Kidney (tissue), 13 donors: ENCODE measurements at regions not wholly inside any gene's neighbourhood (a gene's known extent, or its start where the extent isn't known, plus 50 kb on each side); places are given as distances from the start of the nearest gene placed in this dataset.

Experiments
- DNase-seq, 5 donors: peaks; one replicate each; pipeline ENCODE4 v3.0.0-alpha.2; 2013 to 2020
- FAIRE-seq: peaks from 2 replicates; lab custom pipeline; 2012; peaks lifted over from hg19 to GRCh38; lab: Jason Lieb, UNC
- H3K27ac ChIP-seq, 2 donors: one replicate each; pipeline ENCODE4 v1.7.0; 2013; ENCODE audit warnings: low read depth in 2 of 2, low read length in 2 of 2, inconsistent platforms in 1 of 2
- H3K27me3 ChIP-seq: one replicate; pipeline ENCODE4 v1.7.1; 2013; ENCODE audit warnings: low read length, inconsistent platforms; ENCODE audit not compliant: control insufficient read depth, insufficient read depth
- H3K36me3 ChIP-seq, 3 donors: one replicate each; pipeline versions ENCODE4 v1.7.0 to v1.7.1; 2013; ENCODE audit warnings: low read length in 3 of 3, control low read depth in 1 of 3, inconsistent platforms in 1 of 3; ENCODE audit not compliant: insufficient read depth in 3 of 3, control insufficient read depth in 2 of 3
- H3K4me1 ChIP-seq, 3 donors: one replicate each; pipeline versions ENCODE4 v1.7.0 to v1.7.1; 2013; ENCODE audit warnings: low read length in 3 of 3, inconsistent platforms in 1 of 3, low read depth in 1 of 3; ENCODE audit not compliant: control insufficient read depth in 2 of 3, insufficient read depth in 2 of 3
- H3K4me3 ChIP-seq, 3 donors: one replicate each; pipeline versions ENCODE4 v1.7.0 to v1.8.1; 2013; ENCODE audit warnings: low read length in 3 of 3, control low read depth in 1 of 3, inconsistent platforms in 1 of 3
- H3K9ac ChIP-seq, 3 donors: one replicate each; pipeline versions ENCODE4 v1.7.0 to v1.7.1; 2013; ENCODE audit warnings: low read length in 3 of 3, control low read depth in 1 of 3, inconsistent platforms in 1 of 3
- H3K9me3 ChIP-seq, 3 donors: one replicate each; pipeline versions ENCODE4 v1.7.0 to v1.7.1; 2013; ENCODE audit warnings: low read length in 3 of 3, control low read depth in 1 of 3, inconsistent platforms in 1 of 3; ENCODE audit not compliant: control insufficient read depth in 2 of 3, insufficient read depth in 1 of 3
- intact Hi-C: fragments of 100-400 bp; cut with DNase I; formaldehyde crosslinking; loops from one replicate; pipeline ENCODE4 v1.11.1; 2022
- TF ChIP-seq, protein P1 (sequence below): IDR thresholded peaks from 3 replicates; pipeline ENCODE4 v1.5.1; 2012; ENCODE audit warnings: mild to moderate bottlenecking, moderate library complexity, borderline replicate concordance; ENCODE audit not compliant: insufficient read depth; ENCODE audit errors: extremely low read depth
- donor health status: control.
- donor health status: control.
- donor health status: control.
- donor health status: control.
- donor health status: control.
- donor health status: DM: yes; HTN: yes; CAD: no.
- donor health status: Normal renal cell carcinoma (clear cell type).

DNA sequence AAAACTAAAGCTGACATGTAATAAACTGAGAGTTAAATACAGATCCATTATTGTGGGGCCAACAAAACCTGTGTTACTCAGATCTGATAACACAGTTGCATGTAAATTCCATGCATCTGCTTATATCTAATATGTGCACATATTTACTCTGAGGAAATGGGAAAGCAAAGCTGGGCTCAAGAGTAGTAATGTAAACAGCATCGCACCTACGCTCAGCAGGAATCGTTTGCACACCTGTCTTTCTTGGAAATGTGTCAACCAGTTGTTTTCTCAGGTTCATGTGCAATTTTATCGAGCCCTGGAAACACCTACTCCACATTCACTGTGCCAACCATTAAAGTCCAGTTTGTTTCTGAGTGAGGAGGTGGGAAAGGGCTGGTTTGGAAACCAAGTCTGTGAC is 80.3 kb upstream of the CNKSR3 start:
- DNase-seq (no peak), FAIRE-seq (no peak)
- TF ChIP-seq, protein P1, sequence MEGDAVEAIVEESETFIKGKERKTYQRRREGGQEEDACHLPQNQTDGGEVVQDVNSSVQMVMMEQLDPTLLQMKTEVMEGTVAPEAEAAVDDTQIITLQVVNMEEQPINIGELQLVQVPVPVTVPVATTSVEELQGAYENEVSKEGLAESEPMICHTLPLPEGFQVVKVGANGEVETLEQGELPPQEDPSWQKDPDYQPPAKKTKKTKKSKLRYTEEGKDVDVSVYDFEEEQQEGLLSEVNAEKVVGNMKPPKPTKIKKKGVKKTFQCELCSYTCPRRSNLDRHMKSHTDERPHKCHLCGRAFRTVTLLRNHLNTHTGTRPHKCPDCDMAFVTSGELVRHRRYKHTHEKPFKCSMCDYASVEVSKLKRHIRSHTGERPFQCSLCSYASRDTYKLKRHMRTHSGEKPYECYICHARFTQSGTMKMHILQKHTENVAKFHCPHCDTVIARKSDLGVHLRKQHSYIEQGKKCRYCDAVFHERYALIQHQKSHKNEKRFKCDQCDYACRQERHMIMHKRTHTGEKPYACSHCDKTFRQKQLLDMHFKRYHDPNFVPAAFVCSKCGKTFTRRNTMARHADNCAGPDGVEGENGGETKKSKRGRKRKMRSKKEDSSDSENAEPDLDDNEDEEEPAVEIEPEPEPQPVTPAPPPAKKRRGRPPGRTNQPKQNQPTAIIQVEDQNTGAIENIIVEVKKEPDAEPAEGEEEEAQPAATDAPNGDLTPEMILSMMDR: no peak
- no peaks in the 10 kb centered on the region for H3K36me3 ChIP-seq
- H3K4me1 ChIP-seq: peaks cover 0 to 7% (median 0%) of the 10 kb centered on the region in 3 donors
- no peak overlapping the region for H3K4me3 ChIP-seq
- H3K27me3 ChIP-seq: no peaks in the 10 kb centered on the region
- H3K9me3 ChIP-seq: no peaks in the 10 kb centered on the region
- intact Hi-C loops: no loop called here
- no peak overlapping the region for H3K9ac ChIP-seq
- H3K27ac ChIP-seq: no peak overlapping the region

DNA sequence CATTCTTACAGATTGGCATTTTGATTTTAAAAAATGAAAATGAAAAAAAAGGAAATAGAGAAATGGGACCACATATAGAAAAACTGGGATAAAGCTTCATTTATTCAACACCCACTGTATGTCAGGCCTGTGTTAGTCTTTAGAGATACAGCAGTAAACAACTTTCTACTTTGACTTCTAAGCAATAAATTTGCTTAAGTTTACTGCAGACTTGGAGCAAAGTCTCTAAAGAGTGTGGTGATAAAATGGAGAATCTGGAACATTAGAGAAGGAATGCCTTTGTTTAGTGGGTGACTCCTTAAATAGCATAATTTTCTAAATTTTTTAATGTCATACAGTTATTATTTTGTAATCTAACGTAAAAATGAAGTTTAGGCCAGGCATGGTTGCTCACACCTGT is 80.7 kb upstream of the CNKSR3 start:
- Histone ChIP-seq H3K4me3 (no peak overlapping the region), H3K4me1 (peaks cover 0 to 7% (median 0%) of the 10 kb centered on the region in 3 donors), H3K27me3 (no peaks in the 10 kb centered on the region), H3K36me3 (no peaks in the 10 kb centered on the region), H3K9ac (no peak overlapping the region), H3K9me3 (no peaks in the 10 kb centered on the region), H3K27ac (no peak overlapping the region)
- intact Hi-C loops: no loop called here
- FAIRE-seq: no peak
- TF ChIP-seq, protein P1: no peak
- peak in 1 of 5 donors; percentile 74 for DNase-seq

DNA sequence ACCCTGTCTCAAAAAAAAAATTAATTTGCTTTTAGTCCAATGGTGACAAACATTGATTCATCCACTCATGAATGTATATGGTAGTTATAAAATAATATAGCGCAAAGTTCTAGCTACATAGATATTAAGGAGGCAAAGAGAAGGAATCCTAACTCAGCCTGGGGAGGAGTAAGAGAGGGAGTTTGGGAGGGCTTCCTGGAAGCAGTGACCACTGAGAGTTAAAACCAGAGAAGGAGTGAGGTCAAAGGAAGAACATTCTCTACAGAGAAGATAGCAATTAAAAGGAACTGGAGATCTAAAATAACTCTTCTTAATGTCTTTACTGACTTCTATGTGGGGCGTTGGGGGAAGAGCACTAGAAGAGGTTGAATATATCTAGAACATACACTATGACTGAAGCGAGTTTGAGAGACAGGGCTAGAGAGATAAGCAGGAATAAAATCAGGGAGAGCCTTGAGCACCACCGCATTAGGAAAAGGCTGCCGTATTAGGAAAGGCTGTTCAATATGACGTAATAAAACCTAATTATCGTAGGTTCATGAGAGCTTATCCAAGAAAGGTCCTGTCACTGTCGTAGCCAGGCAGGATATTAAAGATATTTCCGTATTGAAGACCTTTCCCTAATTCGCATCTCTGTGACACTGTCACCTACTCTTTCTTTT is 81.8 kb upstream of the CNKSR3 start:
- no peaks in the 10 kb centered on the region for H3K9me3 ChIP-seq
- TF ChIP-seq, protein P1: no peak
- no peak overlapping the region for H3K4me3 ChIP-seq
- H3K9ac ChIP-seq: peak overlapping the region in 1 of 3 donors; percentile 29
- FAIRE-seq (no peak), DNase-seq (no peak)
- intact Hi-C loops: no loop called here
- H3K4me1 ChIP-seq: peaks cover 0 to 7% (median 0%) of the 10 kb centered on the region in 3 donors
- H3K27ac ChIP-seq: no peak overlapping the region
- no peaks in the 10 kb centered on the region for H3K36me3 ChIP-seq
- H3K27me3 ChIP-seq: no peaks in the 10 kb centered on the region
